Left ventricle myocardium inferior (tissue), 1 donor: ENCODE measurements at regions not wholly inside any gene's neighbourhood (a gene's known extent, or its start where the extent isn't known, plus 50 kb on each side); places are given as distances from the start of the nearest gene placed in this dataset.

Experiments used
- DNase-seq: peaks from one replicate; pipeline ENCODE4 v3.0.0-alpha.2; 2020
- H3K27ac ChIP-seq: fragments of 200-600 bp; replicated peaks from 2 replicates; pipeline ENCODE4 v1.8.0; 2021
- H3K27me3 ChIP-seq: fragments of 200-600 bp; 2 replicates; pipeline ENCODE4 v1.8.0; 2021; ENCODE audit warnings: low read depth
- H3K36me3 ChIP-seq: fragments of 200-600 bp; 2 replicates; pipeline ENCODE4 v1.8.0; 2021
- H3K4me1 ChIP-seq: fragments of 200-600 bp; 2 replicates; pipeline ENCODE4 v1.8.0; 2021
- H3K4me3 ChIP-seq: fragments of 200-600 bp; 2 replicates; pipeline ENCODE4 v1.8.0; 2021; ENCODE audit warnings: mild to moderate bottlenecking, moderate library complexity
- H3K9me3 ChIP-seq: fragments of 200-600 bp; replicated peaks from 2 replicates; pipeline ENCODE4 v1.8.0; 2021
- intact Hi-C: fragments of 100-400 bp; cut with micrococcal nuclease; formaldehyde crosslinking; loops from one replicate; pipeline ENCODE4 v1.11.0; 2022
- TF ChIP-seq, protein P1 (sequence below): fragments of 200-600 bp; IDR thresholded peaks from 2 replicates; pipeline ENCODE4 v1.8.0; 2021; ENCODE audit warnings: antibody characterized with exemption, mild to moderate bottlenecking, borderline replicate concordance
- donor health status: DM: no; HTN: yes; CAD: no; lungs with severe emphysema.

DNA sequence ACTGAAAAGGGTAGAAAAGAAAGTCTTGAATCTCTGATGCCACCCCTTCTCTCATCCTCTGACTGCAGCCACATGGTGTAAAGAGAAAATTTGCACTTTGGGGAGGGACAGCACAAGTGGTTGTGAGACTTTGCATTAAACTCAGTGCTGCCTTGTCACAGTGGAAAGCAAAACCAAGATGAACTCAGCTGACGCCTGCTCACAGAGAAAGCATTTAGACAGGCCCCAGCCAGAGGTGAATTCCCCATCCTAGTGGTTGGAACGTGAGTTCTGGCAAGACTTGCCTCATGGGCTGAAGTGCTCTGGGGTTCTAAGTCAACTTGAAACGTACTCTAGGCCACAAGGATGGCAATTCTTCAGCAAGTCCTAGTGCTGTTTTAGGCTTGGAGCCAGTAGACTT is 1101.4 kb downstream of the ADGRL3 start:
- H3K36me3 ChIP-seq: no peaks in the 10 kb centered on the region
- no peak for DNase-seq
- no peak overlapping the region for H3K4me3 ChIP-seq
- TF ChIP-seq, protein P1, sequence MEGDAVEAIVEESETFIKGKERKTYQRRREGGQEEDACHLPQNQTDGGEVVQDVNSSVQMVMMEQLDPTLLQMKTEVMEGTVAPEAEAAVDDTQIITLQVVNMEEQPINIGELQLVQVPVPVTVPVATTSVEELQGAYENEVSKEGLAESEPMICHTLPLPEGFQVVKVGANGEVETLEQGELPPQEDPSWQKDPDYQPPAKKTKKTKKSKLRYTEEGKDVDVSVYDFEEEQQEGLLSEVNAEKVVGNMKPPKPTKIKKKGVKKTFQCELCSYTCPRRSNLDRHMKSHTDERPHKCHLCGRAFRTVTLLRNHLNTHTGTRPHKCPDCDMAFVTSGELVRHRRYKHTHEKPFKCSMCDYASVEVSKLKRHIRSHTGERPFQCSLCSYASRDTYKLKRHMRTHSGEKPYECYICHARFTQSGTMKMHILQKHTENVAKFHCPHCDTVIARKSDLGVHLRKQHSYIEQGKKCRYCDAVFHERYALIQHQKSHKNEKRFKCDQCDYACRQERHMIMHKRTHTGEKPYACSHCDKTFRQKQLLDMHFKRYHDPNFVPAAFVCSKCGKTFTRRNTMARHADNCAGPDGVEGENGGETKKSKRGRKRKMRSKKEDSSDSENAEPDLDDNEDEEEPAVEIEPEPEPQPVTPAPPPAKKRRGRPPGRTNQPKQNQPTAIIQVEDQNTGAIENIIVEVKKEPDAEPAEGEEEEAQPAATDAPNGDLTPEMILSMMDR: no peak
- H3K27me3 ChIP-seq: no peaks in the 10 kb centered on the region
- intact Hi-C loops: no loop called here
- no peak overlapping the region for H3K27ac ChIP-seq
- no peaks in the 10 kb centered on the region for H3K4me1 ChIP-seq
- H3K9me3 ChIP-seq: peaks cover 25% of the 10 kb centered on the region

DNA sequence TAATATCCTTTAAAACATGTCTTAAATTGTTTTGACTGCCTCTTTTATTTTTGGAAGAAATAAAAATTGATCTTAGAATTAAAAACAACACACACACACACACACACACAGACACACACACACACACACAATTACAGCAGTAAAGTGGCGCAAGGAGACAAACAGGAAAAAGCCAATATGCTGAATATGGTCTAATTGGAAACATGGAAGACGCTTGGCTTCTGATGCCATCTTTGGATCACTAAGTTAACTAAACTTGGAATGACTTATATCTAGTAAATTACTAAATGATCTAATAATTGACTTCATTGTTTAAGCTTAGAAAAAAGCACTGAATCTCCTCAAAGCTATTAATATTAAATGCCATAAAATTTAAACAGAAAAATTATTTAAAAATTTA is 1093.4 kb downstream of the ADGRL3 start:
- Histone ChIP-seq H3K9me3 (no peaks in the 10 kb centered on the region), H3K4me3 (no peak overlapping the region), H3K27me3 (no peaks in the 10 kb centered on the region), H3K36me3 (no peaks in the 10 kb centered on the region), H3K4me1 (peaks cover 2% of the 10 kb centered on the region), H3K27ac (no peak overlapping the region)
- TF ChIP-seq, protein P1: no peak
- DNase-seq: no peak
- intact Hi-C loops: no loop called here

DNA sequence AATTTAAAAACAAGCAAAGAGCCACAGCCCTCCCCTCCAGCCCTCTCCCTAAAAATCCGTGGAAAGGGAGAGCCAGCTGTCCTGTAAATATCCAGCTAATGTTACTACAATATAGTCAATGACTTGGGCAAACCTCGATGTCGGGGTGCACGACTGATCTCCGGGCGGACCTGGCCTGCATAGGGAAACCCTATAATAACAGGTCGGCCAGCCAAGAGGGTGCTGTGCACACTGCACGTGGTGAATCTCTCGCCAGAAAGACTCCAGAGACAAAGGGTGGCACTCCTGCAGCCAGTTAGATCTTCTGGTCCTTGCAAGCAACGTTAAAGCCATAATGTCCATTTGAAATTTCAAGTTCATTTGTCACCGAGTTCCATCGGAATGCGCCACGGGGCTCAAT is 1092.8 kb downstream of the ADGRL3 start:
- H3K4me3 ChIP-seq: no peak overlapping the region
- intact Hi-C loops: no loop called here
- H3K27me3 ChIP-seq: no peaks in the 10 kb centered on the region
- no peaks in the 10 kb centered on the region for H3K36me3 ChIP-seq
- peaks cover 9% of the 10 kb centered on the region for H3K4me1 ChIP-seq
- H3K9me3 ChIP-seq: no peaks in the 10 kb centered on the region
- no peak overlapping the region for H3K27ac ChIP-seq
- TF ChIP-seq, protein P1: no peak
- DNase-seq: no peak

DNA sequence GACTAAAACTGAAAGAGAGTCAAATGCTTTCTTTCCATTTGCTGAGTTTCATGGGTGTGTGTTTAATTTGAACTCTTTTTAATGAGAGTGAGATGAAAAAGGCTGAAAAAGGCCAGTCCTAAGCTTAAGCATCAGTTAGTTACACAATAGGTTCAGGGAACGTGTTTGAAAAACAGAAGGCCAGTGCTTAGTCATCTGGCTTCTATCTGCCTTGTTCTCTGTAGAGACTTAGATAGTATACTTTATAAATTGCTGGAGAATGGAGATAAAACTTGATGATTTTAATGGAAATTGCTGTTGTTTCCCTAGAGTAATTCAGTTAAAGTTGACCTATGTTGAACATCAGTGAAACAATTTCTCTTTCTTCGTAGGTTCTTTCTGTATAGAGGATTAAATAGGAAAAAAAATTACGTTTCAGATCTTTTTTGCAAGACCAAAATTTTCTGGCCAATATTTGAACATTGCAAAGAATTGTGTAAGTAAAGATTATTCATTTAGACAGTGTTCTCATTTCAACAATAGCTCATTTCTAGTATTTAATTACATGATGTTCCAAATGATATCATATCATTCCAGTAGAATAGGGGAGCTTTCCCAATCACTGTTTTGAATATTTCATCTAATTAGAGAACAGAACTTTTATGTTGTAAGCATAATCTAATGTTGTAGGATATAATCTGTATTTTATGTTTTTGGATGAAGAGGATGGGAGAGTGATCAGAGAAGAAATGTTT is 1088.8 kb downstream of the ADGRL3 start:
- Histone ChIP-seq H3K9me3 (no peaks in the 10 kb centered on the region), H3K4me1 (peaks cover 9% of the 10 kb centered on the region), H3K27ac (no peak overlapping the region), H3K4me3 (no peak overlapping the region), H3K27me3 (no peaks in the 10 kb centered on the region), H3K36me3 (no peaks in the 10 kb centered on the region)
- TF ChIP-seq, protein P1: no peak
- no peak for DNase-seq
- intact Hi-C loops: no loop called here

DNA sequence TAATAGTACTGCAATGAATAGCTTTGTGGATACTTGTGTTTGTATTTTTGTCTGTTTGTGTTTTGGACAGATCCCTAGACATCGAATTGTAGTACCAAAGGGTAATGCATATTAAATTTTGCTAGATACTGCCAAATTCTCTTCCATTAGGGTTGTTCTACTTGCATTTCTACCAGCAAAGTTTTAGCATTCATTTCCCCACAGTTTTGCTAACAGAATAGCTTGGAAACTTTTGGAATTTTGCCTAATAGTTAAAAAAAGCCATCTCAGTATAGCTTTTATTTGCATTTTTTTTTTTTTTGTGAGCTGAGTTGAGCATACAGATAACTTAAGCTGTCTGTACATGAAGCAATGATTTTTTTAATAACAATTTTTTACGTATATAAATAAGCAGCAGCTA is 1084.9 kb downstream of the ADGRL3 start:
- H3K36me3 ChIP-seq: no peaks in the 10 kb centered on the region
- no peak overlapping the region for H3K4me3 ChIP-seq
- no peak overlapping the region for H3K27ac ChIP-seq
- peaks cover 9% of the 10 kb centered on the region for H3K4me1 ChIP-seq
- TF ChIP-seq, protein P1: no peak
- intact Hi-C loops: no loop called here
- no peak for DNase-seq
- no peaks in the 10 kb centered on the region for H3K9me3 ChIP-seq
- H3K27me3 ChIP-seq: no peaks in the 10 kb centered on the region
